GM21515 (cell line): ENCODE measurements at regions not wholly inside any gene's neighbourhood (a gene's known extent, or its start where the extent isn't known, plus 50 kb on each side); places are given as distances from the start of the nearest gene placed in this dataset.

ENCODE experiments used
- ATAC-seq: cut with Tn5 transposase; IDR thresholded peaks from one replicate; pipeline ENCODE4 v1.9.1; 2021; ENCODE audit not compliant: unreplicated experiment

GRCh38 chr4:180798036-180798577, 1445.1 kb upstream of the TENM3 start:
- no peak for ATAC-seq

- ATAC-seq: no peak
Observed at GRCh38 chr4:180799798-180800197, 1443.4 kb upstream of the TENM3 start.

DNA sequence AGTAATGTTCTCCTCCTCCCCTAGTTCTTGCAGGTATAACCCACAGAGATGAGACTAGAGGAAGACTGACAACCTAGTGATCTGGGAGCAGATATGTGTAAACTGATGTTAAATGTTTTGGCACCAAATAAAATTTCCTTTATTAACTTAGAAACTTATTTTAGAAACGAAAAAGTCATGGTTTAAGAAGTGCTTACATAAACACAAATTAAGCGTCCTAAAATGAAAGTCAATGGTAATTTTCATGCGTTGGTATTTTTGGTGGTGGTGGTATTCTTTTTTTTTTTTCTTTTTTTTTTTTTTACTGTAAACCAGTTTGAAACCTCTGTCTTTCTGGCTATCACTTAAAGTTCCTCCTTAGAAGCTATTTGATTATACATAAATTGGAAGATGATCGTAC, 1438.1 kb upstream of the TENM3 start:
- no peak for ATAC-seq

DNA sequence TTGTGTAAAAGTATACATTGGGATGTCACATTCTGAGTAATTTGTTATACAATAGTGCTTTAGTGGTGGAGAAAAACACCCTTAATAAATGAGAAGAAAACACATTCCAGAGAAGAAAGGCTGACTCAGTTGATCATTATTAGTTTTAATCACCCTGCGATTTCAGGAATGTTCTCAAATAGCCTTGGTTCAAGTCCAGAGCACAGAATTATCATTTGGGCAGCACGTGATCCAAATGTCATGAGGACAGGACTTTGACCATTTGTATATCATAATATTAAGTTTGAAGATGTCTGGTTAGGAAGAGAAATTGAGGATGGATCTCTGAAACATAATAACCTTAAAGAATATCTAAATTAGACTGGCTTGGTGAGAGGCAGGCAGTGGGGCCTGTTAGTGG, 1434.3 kb upstream of the TENM3 start:
- ATAC-seq: no peak

DNA sequence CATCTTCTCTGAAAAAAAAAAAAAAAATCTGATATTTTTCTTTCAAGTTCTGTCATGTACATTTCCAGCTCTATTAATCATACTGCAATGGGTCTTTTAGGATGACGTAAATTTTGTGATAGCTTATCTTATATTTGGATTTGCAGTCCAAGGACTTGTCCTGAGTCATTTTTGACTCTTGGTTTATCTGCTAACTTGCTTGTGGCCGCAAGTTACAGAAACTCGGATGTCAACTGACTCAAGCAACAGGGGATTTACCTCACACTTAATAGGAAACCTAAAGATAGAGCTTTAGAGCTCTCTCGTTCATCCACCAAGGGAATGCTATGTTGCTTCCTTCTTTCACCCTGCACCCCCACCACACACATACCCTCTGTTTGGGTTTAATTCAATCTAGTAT, 1433.8 kb upstream of the TENM3 start:
- no peak for ATAC-seq

DNA sequence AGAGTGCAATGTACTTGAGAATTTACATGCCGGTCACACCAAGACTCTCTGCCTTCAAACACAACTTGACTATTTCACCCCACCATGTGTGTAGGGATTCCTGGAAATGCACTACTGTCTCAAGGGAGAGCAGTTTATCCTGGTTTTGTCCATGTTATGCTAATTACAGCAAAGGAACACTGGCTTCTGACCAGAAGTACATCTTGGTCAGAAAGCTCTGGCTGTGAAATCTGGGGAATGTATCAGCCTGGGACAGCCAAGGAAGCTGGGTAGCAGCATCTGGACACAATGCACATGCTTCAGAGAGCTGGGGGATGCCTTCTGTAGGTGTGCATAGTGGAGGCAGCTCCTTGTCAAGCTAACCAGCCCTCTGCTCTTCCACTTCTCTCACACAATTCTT, 1432.6 kb upstream of the TENM3 start:
- no peak for ATAC-seq

- no peak for ATAC-seq
Observed at GRCh38 chr4:180811556-180811955, 1431.6 kb upstream of the TENM3 start.

- ATAC-seq: no peak
Observed at GRCh38 chr4:180812783-180813182, 1430.4 kb upstream of the TENM3 start.

GRCh38 chr4:180814875-180815417, 1428.3 kb upstream of the TENM3 start:
- no peak for ATAC-seq

DNA sequence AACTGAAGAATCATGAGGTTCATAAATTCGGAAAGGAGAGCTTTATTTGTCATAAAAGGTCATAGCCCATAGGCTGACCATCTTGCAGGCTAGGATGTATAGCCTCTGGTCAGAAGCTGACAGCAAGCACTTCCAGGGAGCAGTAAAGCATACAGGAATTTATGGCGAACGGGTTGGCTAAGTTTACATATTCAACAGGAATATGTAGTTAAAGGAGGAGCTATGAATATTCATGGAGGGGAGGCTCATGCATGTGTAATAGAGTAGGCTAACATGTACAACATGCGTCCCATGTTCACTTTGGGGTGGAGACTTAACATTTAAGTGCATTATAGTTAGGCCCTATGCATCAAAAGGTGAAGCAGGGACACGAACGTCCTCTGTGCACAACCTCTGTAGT, 1425.7 kb upstream of the TENM3 start:
- ATAC-seq: no peak

DNA sequence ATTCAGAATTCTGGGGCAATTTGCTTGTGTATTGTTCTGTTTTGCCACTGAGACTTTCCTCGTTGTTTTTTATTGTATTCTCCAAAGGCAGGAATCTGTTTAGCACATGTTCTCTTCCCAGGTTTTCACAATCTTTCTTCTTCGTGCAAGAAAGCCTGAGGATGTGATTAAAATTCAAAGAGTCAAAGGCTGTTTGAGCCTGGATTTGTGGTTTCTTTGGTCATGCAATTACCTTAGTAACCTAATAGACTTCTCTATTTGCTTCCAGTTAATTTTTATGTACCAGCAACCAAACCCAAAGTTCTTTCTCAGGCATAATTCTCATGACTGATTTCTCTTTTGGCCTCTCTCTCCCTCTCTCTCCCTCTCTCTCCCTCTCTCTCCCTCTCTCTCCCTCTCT, 1420.1 kb upstream of the TENM3 start:
- ATAC-seq: no peak

DNA sequence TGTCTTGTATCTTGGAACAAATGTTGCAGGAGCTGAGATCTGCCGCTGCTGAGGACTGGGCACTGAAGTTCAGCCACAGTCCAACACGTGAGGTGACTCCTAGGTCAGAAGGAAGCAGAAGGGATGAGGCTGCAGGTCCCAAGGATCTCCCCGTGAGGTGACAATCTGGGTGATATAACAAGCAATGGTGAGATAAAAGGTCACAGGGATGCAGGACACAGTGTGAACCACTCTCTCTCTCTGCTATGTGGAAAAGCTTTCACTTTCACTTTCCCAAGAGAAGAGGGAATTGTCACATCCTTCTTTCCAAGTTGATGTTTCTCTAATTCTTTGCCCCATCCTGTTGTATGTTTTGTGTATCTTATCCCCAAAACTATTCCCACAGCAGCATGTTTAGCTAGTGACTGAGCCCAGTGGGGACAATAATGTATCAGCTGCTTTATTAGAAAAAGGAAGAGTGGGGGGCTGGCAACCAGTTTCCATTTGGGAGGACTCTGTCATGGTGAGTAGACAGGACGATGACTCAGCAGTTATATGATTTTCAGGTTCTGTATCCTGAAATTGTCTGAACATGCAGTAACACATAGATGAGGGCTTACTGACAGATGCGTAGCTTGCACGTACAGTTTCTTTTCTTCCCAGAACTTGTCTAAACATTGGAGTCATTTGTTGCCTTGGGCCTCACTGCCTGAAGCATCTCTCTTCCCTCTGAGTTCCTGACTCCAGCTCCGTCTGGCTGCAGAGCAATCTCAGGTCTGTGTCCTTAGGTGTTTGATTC, 1415.8 kb upstream of the TENM3 start:
- no peak for ATAC-seq

DNA sequence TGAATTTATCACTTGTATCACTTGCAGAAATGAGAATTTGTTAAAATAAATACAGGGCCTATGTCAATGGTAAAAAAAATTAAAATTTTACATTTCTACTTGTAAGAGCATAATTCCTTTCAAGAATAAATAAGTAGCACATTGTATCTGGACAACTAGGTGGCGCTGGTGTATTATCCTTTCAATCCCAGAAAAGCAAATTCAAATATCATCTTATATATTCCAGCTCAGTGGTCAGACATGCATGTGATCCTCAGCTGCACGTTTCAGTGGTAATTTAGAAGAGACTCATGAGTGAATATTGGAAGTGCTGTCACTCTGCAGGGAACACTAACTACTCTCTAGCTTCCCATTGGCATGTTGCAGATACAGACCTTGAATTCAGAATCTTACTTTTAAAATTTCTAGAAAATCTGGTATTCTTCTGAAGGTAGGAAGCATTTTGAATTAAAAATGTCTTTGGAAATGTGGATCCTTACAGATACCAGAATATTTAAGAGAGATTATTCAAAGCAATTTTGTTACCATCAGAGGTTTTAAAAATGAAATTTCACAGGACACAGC, 1414.7 kb upstream of the TENM3 start:
- ATAC-seq: no peak

- no peak for ATAC-seq
Observed at GRCh38 chr4:180832073-180832472, 1411.1 kb upstream of the TENM3 start.

GRCh38 chr4:180840142-180840541, 1403.1 kb upstream of the TENM3 start:
- ATAC-seq: no peak

GRCh38 chr4:180850318-180850940, 1392.8 kb upstream of the TENM3 start:
- ATAC-seq: no peak

- no peak for ATAC-seq
Observed at GRCh38 chr4:180852738-180853137, 1390.5 kb upstream of the TENM3 start.

DNA sequence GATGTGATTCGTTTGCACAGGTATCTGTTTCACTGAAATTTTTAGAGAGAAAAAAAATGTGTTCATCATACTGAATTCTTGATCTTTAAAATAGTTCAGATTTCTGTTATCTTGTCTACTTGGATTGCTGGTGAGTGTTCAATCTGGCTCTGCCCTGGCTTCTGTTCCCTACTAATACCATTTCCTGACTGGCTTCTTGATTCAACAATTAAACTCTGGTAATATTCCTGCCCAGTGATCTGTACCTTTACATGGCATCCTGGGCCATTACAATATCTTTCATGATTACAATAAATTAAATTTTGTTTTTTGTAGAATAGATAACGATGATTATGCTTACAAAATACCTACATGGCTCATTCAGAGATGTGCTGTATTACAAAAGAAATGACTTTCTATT, 1388.0 kb upstream of the TENM3 start:
- ATAC-seq: no peak

- ATAC-seq: no peak
Observed at GRCh38 chr4:180860089-180860720, 1383.0 kb upstream of the TENM3 start.

GRCh38 chr4:180861651-180862050, 1381.6 kb upstream of the TENM3 start:
- ATAC-seq: no peak

DNA sequence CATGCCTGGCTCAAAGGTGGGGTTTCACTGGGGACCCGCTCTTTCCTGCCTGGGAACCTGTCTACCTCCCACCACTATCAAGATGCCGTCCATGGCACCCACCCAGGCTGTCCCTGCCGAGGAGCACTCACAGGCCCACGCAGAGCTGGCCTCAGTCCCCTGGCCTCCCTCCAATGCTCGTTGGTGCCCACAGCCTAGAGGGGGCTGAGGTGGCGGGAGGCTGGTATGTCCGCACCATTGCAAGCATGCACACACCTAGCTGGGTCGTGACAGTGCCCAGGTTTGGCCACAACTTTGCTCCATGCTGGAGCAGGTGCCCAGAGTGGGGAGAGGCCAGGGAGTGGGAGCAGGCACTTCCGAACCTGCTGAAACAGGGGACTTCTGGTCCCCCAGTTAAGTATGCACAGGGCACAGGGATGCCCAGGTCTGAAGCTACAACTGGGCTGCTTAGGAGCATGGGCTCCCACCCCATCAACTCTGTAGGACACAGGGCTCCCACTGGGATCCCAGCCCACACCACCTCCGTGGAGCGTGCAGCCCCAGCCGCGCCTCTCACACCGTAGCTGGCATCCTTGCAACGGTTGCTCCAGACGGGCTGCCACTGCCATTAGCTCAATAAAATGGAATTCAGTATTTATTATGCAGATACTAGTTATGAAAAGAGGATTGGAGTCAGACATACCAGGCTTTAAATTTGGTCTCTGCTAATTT, 1376.1 kb upstream of the TENM3 start:
- ATAC-seq: no peak
